ENCODE measurements at regions not wholly inside any gene's neighbourhood (a gene's known extent, or its start where the extent isn't known, plus 50 kb on each side); places are given as distances from the start of the nearest gene placed in this dataset.

DNA sequence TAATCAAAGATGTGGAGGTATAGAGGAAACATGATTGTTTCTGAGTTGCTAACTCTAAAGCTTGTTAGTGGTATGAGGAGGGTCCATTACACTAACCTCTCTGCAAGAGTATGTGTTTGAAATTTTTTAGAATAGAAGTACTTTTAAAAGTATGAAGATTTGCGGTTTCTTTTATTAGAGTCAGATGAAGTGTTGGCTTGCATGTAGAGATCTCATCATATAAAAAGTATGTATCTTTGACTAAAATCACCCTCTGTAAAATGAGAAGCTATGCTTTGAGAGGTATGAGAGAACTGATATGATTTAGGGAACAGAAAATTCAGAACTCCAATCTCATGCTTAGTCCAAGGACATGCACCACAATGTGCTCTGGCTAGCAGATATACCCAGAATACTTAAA lies 140.4 kb upstream of the MBNL1 start:
- H3K36me3 ChIP-seq = no peaks in the 10 kb centered on the region
- ATAC-seq = no peak
- TF ChIP-seq EP300 (IDR thresholded peaks at IDR 0.05) = no peak
- TF ChIP-seq, protein P1, sequence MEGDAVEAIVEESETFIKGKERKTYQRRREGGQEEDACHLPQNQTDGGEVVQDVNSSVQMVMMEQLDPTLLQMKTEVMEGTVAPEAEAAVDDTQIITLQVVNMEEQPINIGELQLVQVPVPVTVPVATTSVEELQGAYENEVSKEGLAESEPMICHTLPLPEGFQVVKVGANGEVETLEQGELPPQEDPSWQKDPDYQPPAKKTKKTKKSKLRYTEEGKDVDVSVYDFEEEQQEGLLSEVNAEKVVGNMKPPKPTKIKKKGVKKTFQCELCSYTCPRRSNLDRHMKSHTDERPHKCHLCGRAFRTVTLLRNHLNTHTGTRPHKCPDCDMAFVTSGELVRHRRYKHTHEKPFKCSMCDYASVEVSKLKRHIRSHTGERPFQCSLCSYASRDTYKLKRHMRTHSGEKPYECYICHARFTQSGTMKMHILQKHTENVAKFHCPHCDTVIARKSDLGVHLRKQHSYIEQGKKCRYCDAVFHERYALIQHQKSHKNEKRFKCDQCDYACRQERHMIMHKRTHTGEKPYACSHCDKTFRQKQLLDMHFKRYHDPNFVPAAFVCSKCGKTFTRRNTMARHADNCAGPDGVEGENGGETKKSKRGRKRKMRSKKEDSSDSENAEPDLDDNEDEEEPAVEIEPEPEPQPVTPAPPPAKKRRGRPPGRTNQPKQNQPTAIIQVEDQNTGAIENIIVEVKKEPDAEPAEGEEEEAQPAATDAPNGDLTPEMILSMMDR (IDR thresholded peaks at IDR 0.05) = no peak
- no peak for TF ChIP-seq POLR2A (IDR thresholded peaks at IDR 0.05)
- TF ChIP-seq POLR2AphosphoS5 (IDR thresholded peaks at IDR 0.05) = no peak
- no peak overlapping the region for H3K4me3 ChIP-seq
- H3K9me3 ChIP-seq = no peaks in the 10 kb centered on the region
- 80 to 96% methylated on average over 1 of the region's 1 CpG for WGBS, 2 donors (ENCODE audit: low coverage in 1 of 2)
- no peak overlapping the region for H3K27ac ChIP-seq
- no peaks in the 10 kb centered on the region for H3K4me1 ChIP-seq
- no peaks in the 10 kb centered on the region for H3K27me3 ChIP-seq

DNA sequence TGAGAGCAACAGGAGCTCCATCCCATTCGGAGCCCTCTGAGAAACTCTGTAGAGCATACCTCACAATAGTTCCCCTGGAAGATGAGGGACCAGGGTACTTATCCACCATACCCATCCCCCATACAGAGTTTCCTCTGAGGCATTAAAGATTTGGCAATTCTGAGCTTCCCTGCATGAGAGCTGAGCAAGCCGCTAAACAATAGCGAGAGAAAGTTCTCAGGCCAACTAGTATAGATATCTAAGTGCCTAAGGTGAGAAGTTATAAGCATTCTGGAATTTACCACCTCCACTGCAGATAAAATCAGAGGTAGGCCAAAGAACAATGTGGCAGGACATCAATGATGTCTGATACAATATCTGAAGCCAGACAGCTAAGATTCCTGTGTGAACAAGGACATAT lies 129.1 kb upstream of the MBNL1 start:
- no peak for TF ChIP-seq POLR2AphosphoS5 (IDR thresholded peaks at IDR 0.05)
- TF ChIP-seq EP300 (IDR thresholded peaks at IDR 0.05) = no peak
- TF ChIP-seq, protein P1 (IDR thresholded peaks at IDR 0.05) = no peak
- no peak for TF ChIP-seq POLR2A (IDR thresholded peaks at IDR 0.05)
- 98 to 100% methylated on average over 3 of the region's 3 CpGs for WGBS, 2 donors (ENCODE audit: low coverage in 1 of 2)
- no peak for ATAC-seq

DNA sequence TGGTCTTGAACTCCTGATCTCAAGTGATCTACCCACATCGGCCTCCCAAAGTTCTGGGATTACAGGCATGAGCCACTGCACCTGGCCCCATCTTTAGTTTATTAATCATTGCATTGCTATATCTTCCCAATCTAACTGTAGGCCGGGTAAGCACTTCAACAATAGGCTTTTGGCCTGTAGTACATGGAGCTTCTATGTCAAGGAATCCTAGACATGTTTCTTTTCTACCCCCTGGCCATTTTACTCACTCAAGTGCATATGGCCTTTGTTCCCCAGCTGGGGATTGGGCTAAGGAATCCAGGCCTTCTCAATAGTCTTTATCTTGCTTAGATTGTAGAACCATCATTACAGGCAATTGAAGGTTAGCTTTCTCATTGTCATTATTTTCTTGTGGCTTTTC lies 122.3 kb upstream of the MBNL1 start:
- Histone ChIP-seq H3K27ac (no peak overlapping the region), H3K4me3 (no peak overlapping the region), H3K27me3 (no peaks in the 10 kb centered on the region), H3K9me3 (no peaks in the 10 kb centered on the region), H3K4me1 (peaks cover 0 to 7% (median 0%) of the 10 kb centered on the region in 3 donors), H3K36me3 (no peaks in the 10 kb centered on the region)
- WGBS, 2 donors (ENCODE audit: low coverage in 1 of 2) = 79% methylated on average over 2 of the region's 2 CpGs; no CpG with 5 or more reads in 1 of the 2 donors
- no peak for TF ChIP-seq POLR2A (IDR thresholded peaks at IDR 0.05)
- no peak for TF ChIP-seq EP300 (IDR thresholded peaks at IDR 0.05)
- TF ChIP-seq, protein P1 (IDR thresholded peaks at IDR 0.05) = no peak
- TF ChIP-seq POLR2AphosphoS5 (IDR thresholded peaks at IDR 0.05) = no peak
- no peak for ATAC-seq

More for the DNA sequence above, 129.1 kb upstream of the MBNL1 start:
- no peaks in the 10 kb centered on the region for H3K36me3 ChIP-seq
- no peak overlapping the region for H3K27ac ChIP-seq
- no peaks in the 10 kb centered on the region for H3K27me3 ChIP-seq
- no peaks in the 10 kb centered on the region for H3K9me3 ChIP-seq
- no peak overlapping the region for H3K4me3 ChIP-seq
- no peaks in the 10 kb centered on the region for H3K4me1 ChIP-seq

DNA sequence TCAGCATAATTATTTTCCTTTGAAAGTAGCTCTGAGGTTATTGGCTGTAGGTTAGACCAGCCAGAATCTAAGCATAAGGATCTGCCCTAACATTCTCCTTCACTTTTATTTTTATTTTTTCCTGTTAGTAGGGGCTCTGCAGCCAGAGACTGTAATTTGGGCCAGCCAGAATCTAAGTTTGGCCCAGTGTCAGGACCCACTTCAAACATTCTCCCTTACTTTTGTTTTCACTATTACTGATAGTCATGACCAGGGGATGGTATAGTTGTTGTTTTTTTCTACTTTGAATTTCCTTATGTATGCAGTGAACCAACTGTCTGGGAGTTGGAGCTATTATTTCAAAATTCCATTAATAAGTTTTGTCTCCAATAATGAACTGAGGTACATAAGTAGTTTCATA lies 121.0 kb upstream of the MBNL1 start:
- Histone ChIP-seq H3K36me3 (no peaks in the 10 kb centered on the region), H3K4me3 (no peak overlapping the region), H3K27ac (no peak overlapping the region), H3K4me1 (peaks cover 0 to 9% (median 0%) of the 10 kb centered on the region in 3 donors), H3K27me3 (no peaks in the 10 kb centered on the region), H3K9me3 (no peaks in the 10 kb centered on the region)
- no peak for ATAC-seq
- TF ChIP-seq, protein P1 (IDR thresholded peaks at IDR 0.05) = no peak
- no peak for TF ChIP-seq POLR2A (IDR thresholded peaks at IDR 0.05)
- no peak for TF ChIP-seq POLR2AphosphoS5 (IDR thresholded peaks at IDR 0.05)
- TF ChIP-seq EP300 (IDR thresholded peaks at IDR 0.05) = no peak

DNA sequence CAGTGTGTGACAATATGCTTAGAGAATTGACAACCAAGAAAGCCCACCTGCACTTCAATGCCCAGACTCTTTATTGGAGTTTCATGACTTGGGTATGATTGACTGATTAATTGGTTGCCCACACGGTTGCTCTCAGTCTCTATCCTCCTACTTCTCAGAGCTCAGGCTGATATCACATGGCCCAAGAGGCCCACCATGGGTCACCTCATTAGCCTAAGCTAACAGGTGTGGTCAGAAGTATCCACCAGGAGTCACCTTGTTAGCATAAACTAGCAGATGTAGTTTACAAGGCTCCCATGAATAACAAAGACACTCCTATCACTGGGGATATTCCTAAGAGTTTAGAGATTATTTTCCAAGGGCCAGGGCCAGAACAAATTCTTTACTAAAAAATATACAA lies 120.2 kb upstream of the MBNL1 start:
- H3K9me3 ChIP-seq = no peaks in the 10 kb centered on the region
- H3K4me3 ChIP-seq = no peak overlapping the region
- 78 to 83% methylated on average over 1 of the region's 1 CpG for WGBS, 2 donors (ENCODE audit: low coverage in 1 of 2)
- TF ChIP-seq POLR2A (IDR thresholded peaks at IDR 0.05) (no peak), EP300 (IDR thresholded peaks at IDR 0.05) (no peak), POLR2AphosphoS5 (IDR thresholded peaks at IDR 0.05) (no peak)
- TF ChIP-seq, protein P1 (IDR thresholded peaks at IDR 0.05) = no peak
- peaks cover 0 to 9% (median 0%) of the 10 kb centered on the region in 3 donors for H3K4me1 ChIP-seq
- no peaks in the 10 kb centered on the region for H3K36me3 ChIP-seq
- no peak overlapping the region for H3K27ac ChIP-seq
- no peaks in the 10 kb centered on the region for H3K27me3 ChIP-seq
- ATAC-seq = no peak

Measured in gastroesophageal sphincter (tissue), 4 donors.